Esophagus muscularis mucosa (tissue), 4 donors: ENCODE measurements at regions not wholly inside any gene's neighbourhood (a gene's known extent, or its start where the extent isn't known, plus 50 kb on each side); places are given as distances from the start of the nearest gene placed in this dataset.
A peak's percentile ranks its signal among the peaks of the same experiment; 100 is the strongest.

Experiments used
- DNase-seq: peaks from one replicate; pipeline ENCODE4 v3.0.0-alpha.2; 2017; ENCODE audit errors: extremely low spot score
- H3K27ac ChIP-seq, 4 donors: fragments of 200-600 bp; sonication (generic); replicated peaks in 1 of 4; 1 replicate in 3 of 4; 2 replicates in 1 of 4; pipeline ENCODE4 v1.5.1; 2016 to 2019; ENCODE audit warnings: mild to moderate bottlenecking in 1 of 4
- H3K27me3 ChIP-seq, 4 donors: fragments of 200-600 bp; sonication (generic); one replicate each; pipeline versions ENCODE4 v1.5.1 to v1.6.0; 2016 to 2019
- H3K36me3 ChIP-seq, 4 donors: fragments of 200-600 bp; sonication (generic); one replicate each; pipeline ENCODE4 v1.5.1; 2016 to 2019
- H3K4me1 ChIP-seq, 4 donors: fragments of 200-600 bp; sonication (generic); one replicate each; pipeline ENCODE4 v1.5.1; 2016 to 2019
- H3K4me3 ChIP-seq, 4 donors: fragments of 200-600 bp; sonication (generic); 1 replicate in 2 of 4; 2 replicates in 2 of 4; pipeline ENCODE4 v1.5.1; 2016 to 2019; ENCODE audit warnings: mild to moderate bottlenecking in 4 of 4, moderate library complexity in 1 of 4
- H3K9me3 ChIP-seq, 4 donors: fragments of 200-600 bp; sonication (generic); 1 replicate in 3 of 4; 2 replicates in 1 of 4; pipeline ENCODE4 v1.5.1; 2016 to 2019
- CTCF ChIP-seq, 3 experiments: fragments of 200-600 bp in 2 of 3; fragments of 450-650 bp in 1 of 3; sonication (generic) in 2 of 3; IDR thresholded peaks; one replicate each; pipeline ENCODE4 v1.5.1; 2017 to 2019; ENCODE audit warnings: antibody characterized with exemption in 3 of 3, mild to moderate bottlenecking in 2 of 3, moderate library complexity in 1 of 3
- EP300 ChIP-seq: sonication (generic); formaldehyde crosslinking; IDR thresholded peaks from one replicate; pipeline ENCODE4 v1.6.1; 2017; ENCODE audit warnings: antibody characterized with exemption
- POLR2A ChIP-seq: fragments of 450-650 bp; IDR thresholded peaks from one replicate; pipeline ENCODE4 v1.6.1; 2017; ENCODE audit warnings: antibody characterized with exemption, moderate library complexity, mild to moderate bottlenecking, low read depth
- POLR2AphosphoS5 ChIP-seq, 2 donors: sonication (generic); formaldehyde crosslinking; IDR thresholded peaks; one replicate each; pipeline ENCODE4 v1.6.1; 2017; ENCODE audit warnings: antibody characterized with exemption in 2 of 2
- WGBS: methylation state at CpG from one replicate; pipeline ENCODE4 v1.1.5; 2018; 5-methylcytosine and 5-hydroxymethylcytosine counted together
- intact Hi-C: fragments of 100-400 bp; cut with DNase I; formaldehyde crosslinking; loops from one replicate; pipeline ENCODE4 v1.15.1; 2023

GRCh38 chrX:137896123-137896522, 330.2 kb downstream of the ZIC3 start:
- 60% methylated on average over 3 of the region's 3 CpGs for WGBS
- Histone ChIP-seq H3K4me1 (no peaks in the 10 kb centered on the region), H3K27ac (no peak overlapping the region), H3K27me3 (peaks cover 0 to 5% (median 0%) of the 10 kb centered on the region in 4 donors), H3K36me3 (no peaks in the 10 kb centered on the region), H3K9me3 (no peaks in the 10 kb centered on the region), H3K4me3 (no peak overlapping the region)
- no peak for TF ChIP-seq POLR2AphosphoS5 (IDR thresholded peaks at IDR 0.05)
- TF ChIP-seq POLR2A: no peak
- TF ChIP-seq EP300: no peak
- TF ChIP-seq CTCF (IDR thresholded peaks at IDR 0.05): no peak
- no peak for DNase-seq
- intact Hi-C loops: no loop called here

GRCh38 chrX:137915466-137915865, 349.5 kb downstream of the ZIC3 start:
- Histone ChIP-seq H3K9me3 (no peaks in the 10 kb centered on the region), H3K27ac (no peak overlapping the region), H3K27me3 (no peaks in the 10 kb centered on the region), H3K36me3 (no peaks in the 10 kb centered on the region), H3K4me3 (no peak overlapping the region), H3K4me1 (no peaks in the 10 kb centered on the region)
- no peak for TF ChIP-seq POLR2AphosphoS5 (IDR thresholded peaks at IDR 0.05)
- TF ChIP-seq CTCF (IDR thresholded peaks at IDR 0.05): no peak
- no peak for TF ChIP-seq POLR2A
- TF ChIP-seq EP300: no peak
- intact Hi-C loops: no loop called here
- DNase-seq: no peak
- WGBS: 37% methylated on average over 3 of the region's 3 CpGs

GRCh38 chrX:137916090-137916746, 350.3 kb downstream of the ZIC3 start:
- no peak overlapping the region for H3K27ac ChIP-seq
- no peaks in the 10 kb centered on the region for H3K27me3 ChIP-seq
- intact Hi-C loops: no loop called here
- DNase-seq: no peak
- H3K4me1 ChIP-seq: no peaks in the 10 kb centered on the region
- WGBS: 31% methylated on average over 6 of the region's 6 CpGs
- H3K36me3 ChIP-seq: no peaks in the 10 kb centered on the region
- H3K9me3 ChIP-seq: no peaks in the 10 kb centered on the region
- H3K4me3 ChIP-seq: no peak overlapping the region
- no peak for TF ChIP-seq POLR2A
- no peak for TF ChIP-seq CTCF (IDR thresholded peaks at IDR 0.05)
- no peak for TF ChIP-seq POLR2AphosphoS5 (IDR thresholded peaks at IDR 0.05)
- no peak for TF ChIP-seq EP300

GRCh38 chrX:137926090-137926489, 360.2 kb downstream of the ZIC3 start:
- no peaks in the 10 kb centered on the region for H3K36me3 ChIP-seq
- H3K9me3 ChIP-seq: no peaks in the 10 kb centered on the region
- H3K27me3 ChIP-seq: no peaks in the 10 kb centered on the region
- WGBS: 41% methylated on average over 1 of the region's 1 CpG
- H3K4me3 ChIP-seq: no peak overlapping the region
- H3K4me1 ChIP-seq: no peaks in the 10 kb centered on the region
- H3K27ac ChIP-seq: no peak overlapping the region
- intact Hi-C loops: no loop called here
- peak in 1 of 3 experiments; percentile 8 for TF ChIP-seq CTCF (IDR thresholded peaks at IDR 0.05)
- no peak for TF ChIP-seq POLR2AphosphoS5 (IDR thresholded peaks at IDR 0.05)
- TF ChIP-seq POLR2A: no peak
- no peak for DNase-seq

- Histone ChIP-seq H3K4me3 (no peak overlapping the region), H3K4me1 (no peaks in the 10 kb centered on the region), H3K27ac (no peak overlapping the region), H3K9me3 (peaks cover 0 to 14% (median 1%) of the 10 kb centered on the region in 4 donors), H3K36me3 (no peaks in the 10 kb centered on the region), H3K27me3 (peaks cover 0 to 4% (median 0%) of the 10 kb centered on the region in 4 donors)
- TF ChIP-seq EP300 (no peak), POLR2AphosphoS5 (IDR thresholded peaks at IDR 0.05) (no peak), CTCF (IDR thresholded peaks at IDR 0.05) (no peak), POLR2A (no peak)
- intact Hi-C loops: no loop called here
- DNase-seq: no peak
- WGBS: 68% methylated on average over 2 of the region's 2 CpGs
These were observed 364.0 kb downstream of the ZIC3 start for GRCh38 chrX:137929951-137930350.
